ENCODE measurements at regions not wholly inside any gene's neighbourhood (a gene's known extent, or its start where the extent isn't known, plus 50 kb on each side); places are given as distances from the start of the nearest gene placed in this dataset.
"Not testable (repeated sequence)": the region's sequence is repeated elsewhere in the genome, so short reads cannot be mapped to it uniquely, and the experiment has no call there.

GRCh38 chr17:63024201-63024600 lies 58.2 kb downstream of the TANC2 start:
- no peak overlapping the region for H3K9ac ChIP-seq (ENCODE audit: low read length)
- peaks cover 4% of the 10 kb centered on the region; the same call in 1 of the 2 replicates for H3K9me3 ChIP-seq (ENCODE audit: low read length)
- no peak overlapping the region for H3K4me3 ChIP-seq (ENCODE audit: low read length)
- ATAC-seq (no peak), DNase-seq (no peak)
- H3F3A ChIP-seq (ENCODE audit: low read length, unreplicated experiment) = no peaks in the 10 kb centered on the region
- H3K27ac ChIP-seq (ENCODE audit: low read length) = no peak overlapping the region
- peaks cover 2% of the 10 kb centered on the region; the same call in 1 of the 2 replicates for H3K36me3 ChIP-seq (ENCODE audit: low read depth, low read length)
- ChIA-PET POLR2A (ENCODE audit: unreplicated experiment) (no interaction called here), CTCF (no interaction called here)
- H2AFZ ChIP-seq (ENCODE audit: low read length) = no peak overlapping the region
- peaks cover 11% of the 10 kb centered on the region; the same call in 1 of the 2 replicates for H3K79me2 ChIP-seq (ENCODE audit: low read length)
- no peak overlapping the region for H3K4me2 ChIP-seq (ENCODE audit: low read length)
- H3K9me2 ChIP-seq (replicated peaks; ENCODE audit: low read length) = no peaks in the 10 kb centered on the region
- BruUV-seq (replicated peaks) = no TSS peak
- H3K27me3 ChIP-seq (ENCODE audit: low read length) = no peaks in the 10 kb centered on the region
- H4K20me1 ChIP-seq (ENCODE audit: low read length) = no peaks in the 10 kb centered on the region
- intact Hi-C loops (cut with micrococcal nuclease) = no loop called here
- peaks cover 3% of the 10 kb centered on the region; the same call in 1 of the 2 replicates for H3K4me1 ChIP-seq (ENCODE audit: insufficient read depth, low read length)
- TF ChIP-seq CTCF (conservative IDR thresholded peaks at IDR 0.05; ENCODE audit: low read depth, low read length) = no peak
- no peak for TF ChIP-seq EZH2 (IDR thresholded peaks at IDR 0.05; ENCODE audit: low read length, unreplicated experiment)
- TF ChIP-seq EZH2phosphoT487 (IDR thresholded peaks at IDR 0.05; ENCODE audit: borderline replicate concordance, low read length) = no peak

- peaks cover 11% of the 10 kb centered on the region; the same call in 1 of the 2 replicates for H3K79me2 ChIP-seq (ENCODE audit: low read length)
- BruUV-seq (replicated peaks) = no TSS peak
- DNase-seq (no peak), ATAC-seq (no peak)
- POLR2A ChIA-PET (ENCODE audit: unreplicated experiment) = no interaction called here
- no peak overlapping the region for H3K9ac ChIP-seq (ENCODE audit: low read length)
- H3K4me3 ChIP-seq (ENCODE audit: low read length) = no peak overlapping the region
- TF ChIP-seq EZH2 (IDR thresholded peaks at IDR 0.05; ENCODE audit: low read length, unreplicated experiment) (no peak), EZH2phosphoT487 (IDR thresholded peaks at IDR 0.05; ENCODE audit: borderline replicate concordance, low read length) (no peak), CTCF (conservative IDR thresholded peaks at IDR 0.05; ENCODE audit: low read depth, low read length) (no peak)
- no peak overlapping the region for H3K4me2 ChIP-seq (ENCODE audit: low read length)
- intact Hi-C loops (cut with micrococcal nuclease) = no loop called here
- H3K27ac ChIP-seq (ENCODE audit: low read length) = no peak overlapping the region
- H3K36me3 ChIP-seq (ENCODE audit: low read depth, low read length) = peaks cover 2% of the 10 kb centered on the region; the same call in 1 of the 2 replicates
- no peak overlapping the region for H2AFZ ChIP-seq (ENCODE audit: low read length)
- H3K9me2 ChIP-seq (replicated peaks; ENCODE audit: low read length) = no peaks in the 10 kb centered on the region
- no peaks in the 10 kb centered on the region for H3F3A ChIP-seq (ENCODE audit: low read length, unreplicated experiment)
- CTCF ChIA-PET = no interaction called here
- H3K4me1 ChIP-seq (ENCODE audit: insufficient read depth, low read length) = peaks cover 8% of the 10 kb centered on the region
- H3K27me3 ChIP-seq (ENCODE audit: low read length) = no peaks in the 10 kb centered on the region
- H4K20me1 ChIP-seq (ENCODE audit: low read length) = no peaks in the 10 kb centered on the region
- H3K9me3 ChIP-seq (ENCODE audit: low read length) = peaks cover 4% of the 10 kb centered on the region; the same call in 1 of the 2 replicates
Observed at GRCh38 chr17:63024716-63025115, 58.7 kb downstream of the TANC2 start.

GRCh38 chr17:63025637-63026036 lies 59.6 kb downstream of the TANC2 start:
- H3F3A ChIP-seq (ENCODE audit: low read length, unreplicated experiment); POLR2A ChIA-PET (ENCODE audit: unreplicated experiment); H4K20me1 ChIP-seq (ENCODE audit: low read length); H3K9me2 ChIP-seq (replicated peaks; ENCODE audit: low read length); H3K4me2 ChIP-seq (ENCODE audit: low read length); H3K27ac ChIP-seq (ENCODE audit: low read length); ATAC-seq; H2AFZ ChIP-seq (ENCODE audit: low read length); H3K36me3 ChIP-seq (ENCODE audit: low read depth, low read length); H3K27me3 ChIP-seq (ENCODE audit: low read length); H3K9me3 ChIP-seq (ENCODE audit: low read length); intact Hi-C loops (cut with micrococcal nuclease); H3K4me3 ChIP-seq (ENCODE audit: low read length); BruUV-seq (replicated peaks); DNase-seq; H3K9ac ChIP-seq (ENCODE audit: low read length); CTCF ChIA-PET: not testable (repeated sequence)
- H3K4me1 ChIP-seq (ENCODE audit: insufficient read depth, low read length) = peaks cover 12% of the 10 kb centered on the region
- H3K79me2 ChIP-seq (ENCODE audit: low read length) = peaks cover 11% of the 10 kb centered on the region; the same call in 1 of the 2 replicates

All from PC-3 (cell line).